Renal pelvis (tissue), 1 donor: ENCODE measurements at regions not wholly inside any gene's neighbourhood (a gene's known extent, or its start where the extent isn't known, plus 50 kb on each side); places are given as distances from the start of the nearest gene placed in this dataset.
"Not testable (repeated sequence)": the region's sequence is repeated elsewhere in the genome, so short reads cannot be mapped to it uniquely, and the experiment has no call there.

ENCODE experiments used
- DNase-seq: peaks from one replicate; pipeline ENCODE4 v3.0.0-alpha.2; 2013

GRCh38 chr2:54065411-54065810 lies 50.0 kb upstream of the ACYP2 start:
- no peak for DNase-seq

- no peak for DNase-seq
Observed at GRCh38 chr2:54063967-54064535, 51.4 kb upstream of the ACYP2 start.

- no peak for DNase-seq
Observed at GRCh38 chr2:54062401-54062800, 53.0 kb upstream of the ACYP2 start.

GRCh38 chr2:54061272-54061671 lies 54.1 kb upstream of the ACYP2 start:
- no peak for DNase-seq

GRCh38 chr2:54059986-54060385 lies 55.4 kb upstream of the ACYP2 start:
- no peak for DNase-seq

- no peak for DNase-seq
Observed at GRCh38 chr2:54059504-54059903, 55.9 kb upstream of the ACYP2 start.

GRCh38 chr2:54058449-54058848 lies 57.0 kb upstream of the ACYP2 start:
- no peak for DNase-seq

- no peak for DNase-seq
Observed at GRCh38 chr2:54054774-54055173, 60.6 kb upstream of the ACYP2 start.

GRCh38 chr2:54054271-54054670 lies 61.1 kb upstream of the ACYP2 start:
- DNase-seq: no peak

GRCh38 chr2:54053830-54054229 lies 61.6 kb upstream of the ACYP2 start:
- DNase-seq: no peak

- DNase-seq: no peak
Observed at GRCh38 chr2:54052825-54053718, 62.3 kb upstream of the ACYP2 start.

- DNase-seq: no peak
Observed at GRCh38 chr2:54050445-54050844, 65.0 kb upstream of the ACYP2 start.

GRCh38 chr2:54049365-54049764 lies 66.0 kb upstream of the ACYP2 start:
- no peak for DNase-seq

- not testable (repeated sequence) for DNase-seq
Observed at GRCh38 chr2:54048896-54049295, 66.5 kb upstream of the ACYP2 start.

GRCh38 chr2:54048117-54048785 lies 67.2 kb upstream of the ACYP2 start:
- DNase-seq: no peak

- no peak for DNase-seq
Observed at GRCh38 chr2:54047658-54048057, 67.8 kb upstream of the ACYP2 start.

GRCh38 chr2:54047091-54047490 lies 68.3 kb upstream of the ACYP2 start:
- DNase-seq: no peak

- DNase-seq: no peak
Observed at GRCh38 chr2:54042897-54043620, 72.3 kb upstream of the PSME4 start.

GRCh38 chr2:54042341-54042740 lies 71.5 kb upstream of the PSME4 start:
- DNase-seq: no peak

- DNase-seq: no peak
Observed at GRCh38 chr2:54041135-54041534, 70.3 kb upstream of the PSME4 start.

GRCh38 chr2:54040685-54041084 lies 69.9 kb upstream of the PSME4 start:
- DNase-seq: no peak

- no peak for DNase-seq
Observed at GRCh38 chr2:54040250-54040649, 69.5 kb upstream of the PSME4 start.
